Pancreas (tissue), 10 donors: ENCODE measurements at regions not wholly inside any gene's neighbourhood (a gene's known extent, or its start where the extent isn't known, plus 50 kb on each side); places are given as distances from the start of the nearest gene placed in this dataset.
"Not testable (repeated sequence)": the region's sequence is repeated elsewhere in the genome, so short reads cannot be mapped to it uniquely, and the experiment has no call there.

Experiments
- ATAC-seq, 4 donors: fragments of 200-7000 bp; cut with Tn5 transposase; one replicate each; pipeline versions ENCODE4 v1.8.0 to v1.9.1; 2020; ENCODE audit warnings: mild to moderate bottlenecking in 4 of 4, moderate library complexity in 4 of 4
- DNase-seq, 6 donors: peaks; one replicate each; pipeline ENCODE4 v3.0.0-alpha.2; 2020
- FAIRE-seq: peaks from 2 replicates; lab custom pipeline; 2012; peaks lifted over from hg19 to GRCh38; lab: Jason Lieb, UNC
- H3K27ac ChIP-seq, 4 donors: fragments of 200-600 bp; sonication (generic); 1 replicate in 3 of 4; 2 replicates in 1 of 4; pipeline versions ENCODE4 v1.5.0 to v1.8.0; 2020
- H3K27me3 ChIP-seq, 4 donors: fragments of 200-600 bp; one replicate each; pipeline ENCODE4 v1.8.0; 2021
- H3K36me3 ChIP-seq, 3 donors: fragments of 200-600 bp; sonication (generic) in 1 of 3; one replicate each; pipeline versions ENCODE4 v1.5.0 to v1.8.0; 2020 to 2021
- H3K4me1 ChIP-seq, 3 donors: fragments of 200-600 bp; one replicate each; pipeline ENCODE4 v1.8.0; 2021
- H3K4me3 ChIP-seq, 4 donors: fragments of 200-600 bp; sonication (generic) in 2 of 4; one replicate each; pipeline versions ENCODE4 v1.5.0 to v1.8.0; 2020 to 2021
- H3K9me3 ChIP-seq, 4 donors: fragments of 200-600 bp; one replicate each; pipeline ENCODE4 v1.8.0; 2021
- WGBS, 2 donors: extraction: QIAGEN DNeasy Blood & Tissue Kit; methylation state at CpG; one replicate each; pipeline ENCODE4 v1.1.7; 2013; 5-methylcytosine and 5-hydroxymethylcytosine counted together
- intact Hi-C, 3 donors: fragments of 100-400 bp; cut with DNase I; formaldehyde crosslinking; loops; one replicate each; pipeline versions ENCODE4 v1.11.1 to v1.14.2; 2022
- TF ChIP-seq, protein P1 (sequence below), 4 donors: fragments of 200-600 bp; sonication (generic) in 3 of 4; IDR thresholded peaks; one replicate each; pipeline versions ENCODE4 v1.5.0 to v1.8.0; 2021; ENCODE audit warnings: antibody characterized with exemption in 4 of 4
- donor health status: healthy with polysubstance abuse.
- donor health status: DM: no; HTN: no; CAD: no; lungs with moderate emphysema.
- donor health status: DM: no; HTN: no; CAD: no.
- donor health status: control.
- donor health status: control.
- donor health status: Bipolar disorder and iron deficiency.
- donor health status: DM: yes; HTN: yes; CAD: no.
- donor health status: DM: no; HTN: no; CAD: no.
- donor health status: DM: no; HTN: no; CAD: no.
- donor health status: DM: yes; HTN: yes; CAD: no.

DNA sequence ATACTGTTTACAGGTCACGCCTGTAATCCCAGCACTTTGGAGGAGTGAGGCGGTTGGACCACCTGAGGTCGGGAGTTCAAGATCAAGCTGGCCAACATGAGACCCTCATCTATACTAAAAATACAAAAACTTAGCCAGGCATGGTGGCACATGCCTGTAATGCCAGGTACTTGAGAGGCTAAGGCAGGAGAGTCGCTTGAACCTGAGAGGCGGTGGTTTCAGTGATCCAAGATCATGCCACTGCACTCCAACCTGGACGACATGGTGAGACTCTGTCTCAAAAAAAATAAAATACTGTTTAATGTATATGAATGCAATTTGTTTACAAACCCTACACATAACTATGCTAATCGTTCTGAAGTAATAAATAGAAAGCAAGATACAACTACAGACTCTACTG, 102.4 kb downstream of the ZNF486 start:
- Histone ChIP-seq H3K36me3 (no peaks in the 10 kb centered on the region), H3K4me3 (no peak overlapping the region), H3K9me3 (no peaks in the 10 kb centered on the region), H3K27ac (no peak overlapping the region), H3K27me3 (no peaks in the 10 kb centered on the region), H3K4me1 (no peaks in the 10 kb centered on the region)
- no peak for FAIRE-seq
- DNase-seq = no peak
- no peak for ATAC-seq
- TF ChIP-seq, protein P1, sequence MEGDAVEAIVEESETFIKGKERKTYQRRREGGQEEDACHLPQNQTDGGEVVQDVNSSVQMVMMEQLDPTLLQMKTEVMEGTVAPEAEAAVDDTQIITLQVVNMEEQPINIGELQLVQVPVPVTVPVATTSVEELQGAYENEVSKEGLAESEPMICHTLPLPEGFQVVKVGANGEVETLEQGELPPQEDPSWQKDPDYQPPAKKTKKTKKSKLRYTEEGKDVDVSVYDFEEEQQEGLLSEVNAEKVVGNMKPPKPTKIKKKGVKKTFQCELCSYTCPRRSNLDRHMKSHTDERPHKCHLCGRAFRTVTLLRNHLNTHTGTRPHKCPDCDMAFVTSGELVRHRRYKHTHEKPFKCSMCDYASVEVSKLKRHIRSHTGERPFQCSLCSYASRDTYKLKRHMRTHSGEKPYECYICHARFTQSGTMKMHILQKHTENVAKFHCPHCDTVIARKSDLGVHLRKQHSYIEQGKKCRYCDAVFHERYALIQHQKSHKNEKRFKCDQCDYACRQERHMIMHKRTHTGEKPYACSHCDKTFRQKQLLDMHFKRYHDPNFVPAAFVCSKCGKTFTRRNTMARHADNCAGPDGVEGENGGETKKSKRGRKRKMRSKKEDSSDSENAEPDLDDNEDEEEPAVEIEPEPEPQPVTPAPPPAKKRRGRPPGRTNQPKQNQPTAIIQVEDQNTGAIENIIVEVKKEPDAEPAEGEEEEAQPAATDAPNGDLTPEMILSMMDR (IDR thresholded peaks at IDR 0.05) = no peak
- intact Hi-C loops = no loop called here
- WGBS, 2 donors = 90 to 93% methylated on average over 7 of the region's 7 CpGs

DNA sequence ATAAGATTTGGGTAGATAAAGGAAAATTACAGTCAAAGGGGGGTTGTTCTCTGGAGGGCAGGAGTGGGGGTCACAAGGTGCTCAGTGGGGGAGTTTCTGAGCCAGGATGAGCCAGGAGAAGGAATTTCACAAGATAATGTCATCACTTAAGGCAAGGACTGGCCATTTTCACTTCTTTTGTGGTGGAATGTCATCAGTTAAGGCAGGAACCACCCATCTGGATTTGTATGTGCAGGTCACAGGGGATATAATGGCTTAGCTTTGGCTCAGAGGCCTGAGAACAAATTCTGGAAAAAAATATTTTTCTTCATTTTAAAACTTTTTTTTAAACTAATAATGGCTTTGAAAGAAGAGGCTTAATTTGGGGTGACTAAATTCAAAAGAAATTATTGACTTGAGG, 94.5 kb downstream of the ZNF486 start:
- H3K36me3 ChIP-seq, DNase-seq, H3K4me3 ChIP-seq, H3K27ac ChIP-seq, FAIRE-seq, ATAC-seq, H3K27me3 ChIP-seq, H3K4me1 ChIP-seq, H3K9me3 ChIP-seq, intact Hi-C loops: not testable (repeated sequence)

DNA sequence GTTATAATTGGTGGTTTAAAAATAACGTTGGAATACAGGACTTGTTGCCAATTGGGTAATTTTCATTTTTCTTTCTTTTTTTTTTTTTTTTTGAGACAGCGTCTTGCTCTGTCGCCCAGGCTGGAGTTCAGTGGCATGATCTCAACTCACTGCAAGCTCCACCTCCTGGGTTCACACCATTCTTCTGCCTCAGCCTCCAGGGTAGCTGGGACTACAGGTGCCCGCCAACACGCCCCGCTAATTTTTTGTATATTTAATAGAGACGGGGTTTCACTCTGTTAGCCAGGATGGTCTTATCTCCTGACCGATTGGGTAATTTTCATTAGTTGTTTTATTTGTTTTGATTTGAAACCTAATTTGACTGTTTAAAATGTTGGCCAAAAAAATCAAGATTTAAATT, 93.7 kb downstream of the ZNF486 start:
- H3K4me1 ChIP-seq, H3K27me3 ChIP-seq, intact Hi-C loops, H3K4me3 ChIP-seq, H3K9me3 ChIP-seq, ATAC-seq, DNase-seq, FAIRE-seq, H3K36me3 ChIP-seq, H3K27ac ChIP-seq: not testable (repeated sequence)
- WGBS, 2 donors = 67 to 69% methylated on average over 8 of the region's 8 CpGs

DNA sequence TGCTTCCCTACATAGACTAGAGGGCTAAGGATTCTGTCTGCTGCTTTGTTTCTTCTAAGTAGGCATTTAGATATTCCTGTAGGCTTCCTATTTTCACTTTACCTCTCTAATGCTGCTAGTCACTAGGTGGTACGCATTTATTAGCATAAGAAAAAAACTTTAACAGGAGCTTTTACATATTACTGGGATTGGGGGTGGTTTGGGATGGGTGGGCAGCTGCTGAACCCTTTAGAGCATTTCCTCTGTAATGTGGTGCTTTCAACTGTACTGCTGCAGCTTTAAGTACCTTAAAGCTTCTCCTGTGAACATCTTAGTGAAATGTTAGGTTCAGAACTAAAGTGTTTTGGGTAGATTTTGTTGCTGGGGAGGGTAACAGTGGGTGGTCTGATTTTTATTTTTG, 92.6 kb downstream of the ZNF486 start:
- WGBS, 2 donors = 86 to 90% methylated on average over 1 of the region's 1 CpG
- no peaks in the 10 kb centered on the region for H3K9me3 ChIP-seq
- DNase-seq (no peak), FAIRE-seq (no peak), ATAC-seq (no peak)
- no peak overlapping the region for H3K27ac ChIP-seq
- H3K4me3 ChIP-seq = no peak overlapping the region
- H3K36me3 ChIP-seq = no peaks in the 10 kb centered on the region
- TF ChIP-seq, protein P1 (IDR thresholded peaks at IDR 0.05) = no peak
- no peaks in the 10 kb centered on the region for H3K27me3 ChIP-seq
- H3K4me1 ChIP-seq = no peaks in the 10 kb centered on the region
- intact Hi-C loops = no loop called here

GRCh38 chr19:20256606-20257005, 89.6 kb downstream of the ZNF486 start:
- H3K4me1 ChIP-seq = no peaks in the 10 kb centered on the region
- ATAC-seq (no peak), FAIRE-seq (no peak), DNase-seq (no peak)
- WGBS, 2 donors = 98 to 100% methylated on average over 2 of the region's 2 CpGs
- no peaks in the 10 kb centered on the region for H3K27me3 ChIP-seq
- H3K36me3 ChIP-seq = no peaks in the 10 kb centered on the region
- H3K4me3 ChIP-seq = no peak overlapping the region
- TF ChIP-seq, protein P1 (IDR thresholded peaks at IDR 0.05) = no peak
- intact Hi-C loops = no loop called here
- H3K9me3 ChIP-seq = no peaks in the 10 kb centered on the region
- H3K27ac ChIP-seq = no peak overlapping the region

DNA sequence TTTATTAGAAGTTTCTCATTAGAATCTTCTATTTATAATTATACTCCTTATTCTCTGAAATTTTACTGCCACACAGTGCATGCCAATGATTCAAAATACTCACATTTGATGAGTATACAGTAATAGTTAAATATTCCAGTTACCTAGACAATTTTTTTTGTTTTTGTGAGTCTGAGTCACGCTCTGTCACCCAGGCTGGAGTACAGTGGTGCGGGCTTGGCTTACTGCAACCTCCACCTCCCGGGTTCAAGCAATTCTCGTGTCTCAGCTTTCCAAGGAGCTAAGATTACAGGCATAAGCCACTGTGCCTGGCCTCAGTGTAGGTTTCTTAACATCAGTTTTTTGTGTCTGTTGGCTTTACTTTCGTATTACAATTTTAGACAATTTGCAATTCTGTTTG, 87.1 kb downstream of the ZNF486 start:
- Histone ChIP-seq H3K4me1 (peaks cover 0 to 5% (median 0%) of the 10 kb centered on the region in 3 donors), H3K9me3 (no peaks in the 10 kb centered on the region), H3K27ac (no peak overlapping the region), H3K4me3 (no peak overlapping the region), H3K27me3 (no peaks in the 10 kb centered on the region), H3K36me3 (no peaks in the 10 kb centered on the region)
- 94% methylated on average over 5 of the region's 5 CpGs for WGBS, 2 donors
- DNase-seq (no peak), FAIRE-seq (no peak), ATAC-seq (no peak)
- TF ChIP-seq, protein P1 (IDR thresholded peaks at IDR 0.05) = no peak
- intact Hi-C loops = no loop called here
